SH-SY5Y (cell line): ENCODE measurements at regions not wholly inside any gene's neighbourhood (a gene's known extent, or its start where the extent isn't known, plus 50 kb on each side); places are given as distances from the start of the nearest gene placed in this dataset.

Source experiments
- GATA2 ChIP-seq: IDR thresholded peaks from 2 replicates; pipeline ENCODE4 v1.6.1; 2011; ENCODE audit warnings: mild to moderate bottlenecking, low read depth, low read length
- GATA3 ChIP-seq: IDR thresholded peaks from 2 replicates; pipeline ENCODE4 v1.6.1; 2011; ENCODE audit warnings: low read depth, mild to moderate bottlenecking, low read length, moderate library complexity

DNA sequence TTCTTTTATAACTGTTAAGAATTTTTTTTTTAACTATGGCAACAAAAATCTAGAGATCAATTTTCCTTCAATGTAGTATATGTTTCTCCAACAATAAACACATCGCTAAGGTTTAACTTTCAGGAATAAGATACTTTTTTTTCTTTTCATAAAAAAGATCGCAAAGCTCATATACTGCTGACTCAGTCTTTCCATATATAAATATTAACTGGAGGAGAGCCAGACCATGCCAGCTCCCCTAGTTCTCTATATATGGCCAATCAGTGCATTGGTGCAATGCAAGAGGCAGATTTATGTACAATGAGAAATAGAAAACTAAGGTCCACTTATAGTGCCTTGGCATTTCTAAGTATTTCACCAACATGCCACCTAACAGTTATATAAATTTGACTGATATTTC, 89.2 kb upstream of the GAS1 start:
- TF ChIP-seq GATA2 (no peak), GATA3 (no peak)
